HG02588 (cell line): ENCODE measurements at regions not wholly inside any gene's neighbourhood (a gene's known extent, or its start where the extent isn't known, plus 50 kb on each side); places are given as distances from the start of the nearest gene placed in this dataset.
"Not testable (repeated sequence)": the region's sequence is repeated elsewhere in the genome, so short reads cannot be mapped to it uniquely, and the experiment has no call there.

Experiments used
- ATAC-seq: cut with Tn5 transposase; IDR thresholded peaks from one replicate; pipeline ENCODE4 v1.9.1; 2021; ENCODE audit warnings: mild to moderate bottlenecking, moderate library complexity; ENCODE audit not compliant: unreplicated experiment

GRCh38 chr3:166842784-166843183, 537.3 kb downstream of the ZBBX start:
- ATAC-seq: not testable (repeated sequence)

- ATAC-seq: peak; percentile 63
Observed at GRCh38 chr3:166837535-166837934, 542.6 kb downstream of the ZBBX start.

- ATAC-seq: no peak
Observed at GRCh38 chr3:166836836-166837235, 543.3 kb downstream of the ZBBX start.

GRCh38 chr3:166829896-166830295, 550.2 kb downstream of the ZBBX start:
- ATAC-seq: no peak

GRCh38 chr3:166818464-166818863, 561.6 kb downstream of the ZBBX start:
- no peak for ATAC-seq

GRCh38 chr3:166817269-166817668, 562.8 kb downstream of the ZBBX start:
- ATAC-seq: not testable (repeated sequence)

- ATAC-seq: no peak
Observed at GRCh38 chr3:166810741-166811445, 569.2 kb downstream of the ZBBX start.

GRCh38 chr3:166809520-166809919, 570.6 kb downstream of the ZBBX start:
- no peak for ATAC-seq

- no peak for ATAC-seq
Observed at GRCh38 chr3:166788936-166789335, 591.2 kb downstream of the ZBBX start.

GRCh38 chr3:166785876-166786275, 594.2 kb downstream of the ZBBX start:
- ATAC-seq: no peak

- ATAC-seq: no peak
Observed at GRCh38 chr3:166783206-166783605, 596.9 kb downstream of the ZBBX start.

GRCh38 chr3:166764698-166765318, 615.3 kb downstream of the ZBBX start:
- no peak for ATAC-seq

- no peak for ATAC-seq
Observed at GRCh38 chr3:166759736-166760513, 620.2 kb downstream of the ZBBX start.

GRCh38 chr3:166752214-166752613, 627.9 kb downstream of the ZBBX start:
- ATAC-seq: no peak

GRCh38 chr3:166743481-166744134, 636.5 kb downstream of the ZBBX start:
- no peak for ATAC-seq

GRCh38 chr3:166734734-166735133, 645.4 kb downstream of the ZBBX start:
- ATAC-seq: no peak

- ATAC-seq: no peak
Observed at GRCh38 chr3:166731701-166732100, 648.4 kb downstream of the ZBBX start.

GRCh38 chr3:166721466-166721865, 658.6 kb downstream of the ZBBX start:
- no peak for ATAC-seq

GRCh38 chr3:166714206-166714605, 665.9 kb downstream of the ZBBX start:
- no peak for ATAC-seq

GRCh38 chr3:166713787-166714186, 666.3 kb downstream of the ZBBX start:
- no peak for ATAC-seq

GRCh38 chr3:166706094-166706493, 674.0 kb downstream of the ZBBX start:
- ATAC-seq: no peak
